ENCODE measurements at regions not wholly inside any gene's neighbourhood (a gene's known extent, or its start where the extent isn't known, plus 50 kb on each side); places are given as distances from the start of the nearest gene placed in this dataset.

DNA sequence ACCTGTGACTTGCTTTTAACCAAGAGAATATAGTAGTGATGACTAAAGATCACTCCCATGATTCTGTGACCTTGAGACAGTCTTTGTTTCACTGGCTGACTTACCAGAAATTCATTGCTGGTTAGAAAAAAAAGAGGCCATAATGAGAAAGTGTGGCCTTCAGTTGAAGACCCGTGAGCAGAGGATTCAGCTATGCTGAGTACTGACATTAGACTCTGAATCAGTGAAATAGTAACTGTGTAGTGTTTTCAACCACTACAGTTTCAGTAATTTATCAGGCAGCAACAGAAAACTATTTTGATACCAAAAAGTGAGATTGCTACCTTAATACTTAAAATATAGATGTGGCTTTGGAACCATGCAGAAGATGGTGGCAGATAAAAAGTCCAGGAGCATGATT is 298.0 kb upstream of the KCND2 start:
- H3K4me3 ChIP-seq (replicated peaks; ENCODE audit: insufficient read depth, low read length): no peak overlapping the region
- no peaks in the 10 kb centered on the region for H3K27me3 ChIP-seq (ENCODE audit: insufficient read depth, poor library complexity, severe bottlenecking)
- DNase-seq (ENCODE audit: low read depth in 1 of 2, low spot score in 1 of 2): no peak
- H3K27ac ChIP-seq (replicated peaks): no peak overlapping the region
- TF ChIP-seq SPI1 (IDR thresholded peaks at IDR 0.05; ENCODE audit: borderline replicate concordance, low read depth) (no peak), GABPA (IDR thresholded peaks at IDR 0.05; ENCODE audit: low read depth) (no peak), POLR2AphosphoS5 (IDR thresholded peaks at IDR 0.05; ENCODE audit: low read depth) (no peak)
- TF ChIP-seq, protein P1, sequence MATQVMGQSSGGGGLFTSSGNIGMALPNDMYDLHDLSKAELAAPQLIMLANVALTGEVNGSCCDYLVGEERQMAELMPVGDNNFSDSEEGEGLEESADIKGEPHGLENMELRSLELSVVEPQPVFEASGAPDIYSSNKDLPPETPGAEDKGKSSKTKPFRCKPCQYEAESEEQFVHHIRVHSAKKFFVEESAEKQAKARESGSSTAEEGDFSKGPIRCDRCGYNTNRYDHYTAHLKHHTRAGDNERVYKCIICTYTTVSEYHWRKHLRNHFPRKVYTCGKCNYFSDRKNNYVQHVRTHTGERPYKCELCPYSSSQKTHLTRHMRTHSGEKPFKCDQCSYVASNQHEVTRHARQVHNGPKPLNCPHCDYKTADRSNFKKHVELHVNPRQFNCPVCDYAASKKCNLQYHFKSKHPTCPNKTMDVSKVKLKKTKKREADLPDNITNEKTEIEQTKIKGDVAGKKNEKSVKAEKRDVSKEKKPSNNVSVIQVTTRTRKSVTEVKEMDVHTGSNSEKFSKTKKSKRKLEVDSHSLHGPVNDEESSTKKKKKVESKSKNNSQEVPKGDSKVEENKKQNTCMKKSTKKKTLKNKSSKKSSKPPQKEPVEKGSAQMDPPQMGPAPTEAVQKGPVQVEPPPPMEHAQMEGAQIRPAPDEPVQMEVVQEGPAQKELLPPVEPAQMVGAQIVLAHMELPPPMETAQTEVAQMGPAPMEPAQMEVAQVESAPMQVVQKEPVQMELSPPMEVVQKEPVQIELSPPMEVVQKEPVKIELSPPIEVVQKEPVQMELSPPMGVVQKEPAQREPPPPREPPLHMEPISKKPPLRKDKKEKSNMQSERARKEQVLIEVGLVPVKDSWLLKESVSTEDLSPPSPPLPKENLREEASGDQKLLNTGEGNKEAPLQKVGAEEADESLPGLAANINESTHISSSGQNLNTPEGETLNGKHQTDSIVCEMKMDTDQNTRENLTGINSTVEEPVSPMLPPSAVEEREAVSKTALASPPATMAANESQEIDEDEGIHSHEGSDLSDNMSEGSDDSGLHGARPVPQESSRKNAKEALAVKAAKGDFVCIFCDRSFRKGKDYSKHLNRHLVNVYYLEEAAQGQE (IDR thresholded peaks at IDR 0.05; ENCODE audit: insufficient replicate concordance, low read depth): no peak
- TF ChIP-seq, protein P2, sequence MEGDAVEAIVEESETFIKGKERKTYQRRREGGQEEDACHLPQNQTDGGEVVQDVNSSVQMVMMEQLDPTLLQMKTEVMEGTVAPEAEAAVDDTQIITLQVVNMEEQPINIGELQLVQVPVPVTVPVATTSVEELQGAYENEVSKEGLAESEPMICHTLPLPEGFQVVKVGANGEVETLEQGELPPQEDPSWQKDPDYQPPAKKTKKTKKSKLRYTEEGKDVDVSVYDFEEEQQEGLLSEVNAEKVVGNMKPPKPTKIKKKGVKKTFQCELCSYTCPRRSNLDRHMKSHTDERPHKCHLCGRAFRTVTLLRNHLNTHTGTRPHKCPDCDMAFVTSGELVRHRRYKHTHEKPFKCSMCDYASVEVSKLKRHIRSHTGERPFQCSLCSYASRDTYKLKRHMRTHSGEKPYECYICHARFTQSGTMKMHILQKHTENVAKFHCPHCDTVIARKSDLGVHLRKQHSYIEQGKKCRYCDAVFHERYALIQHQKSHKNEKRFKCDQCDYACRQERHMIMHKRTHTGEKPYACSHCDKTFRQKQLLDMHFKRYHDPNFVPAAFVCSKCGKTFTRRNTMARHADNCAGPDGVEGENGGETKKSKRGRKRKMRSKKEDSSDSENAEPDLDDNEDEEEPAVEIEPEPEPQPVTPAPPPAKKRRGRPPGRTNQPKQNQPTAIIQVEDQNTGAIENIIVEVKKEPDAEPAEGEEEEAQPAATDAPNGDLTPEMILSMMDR (IDR thresholded peaks at IDR 0.05; ENCODE audit: insufficient read depth, low read length): no peak

DNA sequence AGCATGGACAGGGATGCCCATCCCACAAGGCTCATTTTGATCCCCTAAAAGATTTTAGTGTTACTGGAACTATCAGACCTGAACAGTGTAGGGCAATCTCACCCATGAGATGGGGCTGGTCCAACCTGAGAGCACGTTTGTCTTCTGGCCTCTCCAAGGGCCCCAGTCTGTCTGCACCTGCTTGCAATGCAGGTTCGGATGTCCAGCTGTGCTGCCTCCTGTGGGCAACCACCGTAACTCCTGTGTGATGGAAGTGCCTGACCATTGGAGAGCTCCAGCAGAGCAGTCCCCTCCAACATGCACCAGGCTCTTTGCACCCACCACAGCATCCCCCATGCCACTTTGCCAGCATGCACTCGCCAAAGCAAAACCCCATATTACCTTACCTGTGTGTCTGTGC is 290.1 kb upstream of the KCND2 start:
- H3K27me3 ChIP-seq (ENCODE audit: insufficient read depth, poor library complexity, severe bottlenecking): no peaks in the 10 kb centered on the region
- DNase-seq (ENCODE audit: low read depth in 1 of 2, low spot score in 1 of 2): no peak
- no peak overlapping the region for H3K27ac ChIP-seq (replicated peaks)
- TF ChIP-seq GABPA (IDR thresholded peaks at IDR 0.05; ENCODE audit: low read depth) (no peak), POLR2AphosphoS5 (IDR thresholded peaks at IDR 0.05; ENCODE audit: low read depth) (no peak), SPI1 (IDR thresholded peaks at IDR 0.05; ENCODE audit: borderline replicate concordance, low read depth) (no peak)
- TF ChIP-seq, protein P1 (IDR thresholded peaks at IDR 0.05; ENCODE audit: insufficient replicate concordance, low read depth): no peak
- TF ChIP-seq, protein P2 (IDR thresholded peaks at IDR 0.05; ENCODE audit: insufficient read depth, low read length): no peak
- no peak overlapping the region for H3K4me3 ChIP-seq (replicated peaks; ENCODE audit: insufficient read depth, low read length)

DNA sequence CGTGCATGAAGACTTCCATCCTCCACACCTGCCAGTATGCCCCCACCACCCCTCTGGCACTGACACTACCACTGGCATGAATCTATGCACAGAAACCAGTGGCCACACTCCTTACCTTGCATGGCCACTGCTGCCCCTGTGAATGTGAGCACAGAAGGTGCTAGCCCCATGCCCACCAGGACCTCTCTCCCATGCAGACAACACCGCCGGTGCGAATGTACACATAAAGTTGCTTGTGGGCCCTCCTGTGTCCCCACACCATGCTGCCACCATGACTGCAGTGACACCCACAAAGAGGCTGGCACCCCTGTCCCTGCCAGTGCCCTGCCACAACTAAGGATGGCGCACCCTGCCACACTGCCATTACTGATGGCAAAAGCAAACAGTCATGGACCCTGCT is 289.5 kb upstream of the KCND2 start:
- Histone ChIP-seq H3K27me3 (ENCODE audit: insufficient read depth, poor library complexity, severe bottlenecking) (no peaks in the 10 kb centered on the region), H3K4me3 (replicated peaks; ENCODE audit: insufficient read depth, low read length) (no peak overlapping the region), H3K27ac (replicated peaks) (no peak overlapping the region)
- DNase-seq (ENCODE audit: low read depth in 1 of 2, low spot score in 1 of 2): no peak
- TF ChIP-seq, protein P1 (IDR thresholded peaks at IDR 0.05; ENCODE audit: insufficient replicate concordance, low read depth): no peak
- TF ChIP-seq SPI1 (IDR thresholded peaks at IDR 0.05; ENCODE audit: borderline replicate concordance, low read depth) (no peak), POLR2AphosphoS5 (IDR thresholded peaks at IDR 0.05; ENCODE audit: low read depth) (no peak), GABPA (IDR thresholded peaks at IDR 0.05; ENCODE audit: low read depth) (no peak)
- TF ChIP-seq, protein P2 (IDR thresholded peaks at IDR 0.05; ENCODE audit: insufficient read depth, low read length): no peak
